ENCODE measurements at regions not wholly inside any gene's neighbourhood (a gene's known extent, or its start where the extent isn't known, plus 50 kb on each side); places are given as distances from the start of the nearest gene placed in this dataset.

DNA sequence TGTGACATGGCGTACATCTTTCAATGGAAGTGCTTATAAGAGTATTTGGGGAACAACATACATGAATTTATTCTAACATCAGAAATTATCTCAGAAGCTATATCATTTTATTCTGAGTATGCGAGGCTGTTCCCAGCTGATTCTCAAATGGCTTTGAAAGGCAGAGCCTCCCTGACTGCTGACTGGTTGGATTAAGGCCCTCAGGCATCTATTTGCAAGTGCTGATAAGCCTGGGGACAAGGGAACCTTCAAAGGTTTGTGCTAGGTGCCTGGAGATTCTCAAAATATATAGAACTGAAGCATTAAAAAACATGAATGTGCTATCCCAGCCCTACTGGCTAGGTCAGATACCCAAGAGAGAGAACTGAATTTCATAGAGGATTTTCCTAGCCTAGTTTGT is 235.1 kb downstream of the LURAP1L start:
- TF ChIP-seq EZH2 (IDR thresholded peaks at IDR 0.05; ENCODE audit: low read depth, unreplicated experiment) (no peak), EZH2phosphoT487 (IDR thresholded peaks at IDR 0.05; ENCODE audit: unreplicated experiment) (no peak), JUNB (IDR thresholded peaks at IDR 0.05; ENCODE audit: unreplicated experiment) (no peak), POLR2AphosphoS5 (IDR thresholded peaks at IDR 0.05; ENCODE audit: low read depth) (no peak), CREB1 (CRISPR knock-in tag; IDR thresholded peaks at IDR 0.05; ENCODE audit: low read depth) (no peak), ZNF114 (CRISPR knock-in tag; IDR thresholded peaks at IDR 0.05) (no peak), STAT1 (IDR thresholded peaks at IDR 0.05; ENCODE audit: unreplicated experiment) (no peak), ZNF331 (CRISPR knock-in tag; IDR thresholded peaks at IDR 0.05; ENCODE audit: low read depth) (no peak), NANOG (IDR thresholded peaks at IDR 0.05; ENCODE audit: borderline replicate concordance) (no peak)
- TF ChIP-seq, protein P1, sequence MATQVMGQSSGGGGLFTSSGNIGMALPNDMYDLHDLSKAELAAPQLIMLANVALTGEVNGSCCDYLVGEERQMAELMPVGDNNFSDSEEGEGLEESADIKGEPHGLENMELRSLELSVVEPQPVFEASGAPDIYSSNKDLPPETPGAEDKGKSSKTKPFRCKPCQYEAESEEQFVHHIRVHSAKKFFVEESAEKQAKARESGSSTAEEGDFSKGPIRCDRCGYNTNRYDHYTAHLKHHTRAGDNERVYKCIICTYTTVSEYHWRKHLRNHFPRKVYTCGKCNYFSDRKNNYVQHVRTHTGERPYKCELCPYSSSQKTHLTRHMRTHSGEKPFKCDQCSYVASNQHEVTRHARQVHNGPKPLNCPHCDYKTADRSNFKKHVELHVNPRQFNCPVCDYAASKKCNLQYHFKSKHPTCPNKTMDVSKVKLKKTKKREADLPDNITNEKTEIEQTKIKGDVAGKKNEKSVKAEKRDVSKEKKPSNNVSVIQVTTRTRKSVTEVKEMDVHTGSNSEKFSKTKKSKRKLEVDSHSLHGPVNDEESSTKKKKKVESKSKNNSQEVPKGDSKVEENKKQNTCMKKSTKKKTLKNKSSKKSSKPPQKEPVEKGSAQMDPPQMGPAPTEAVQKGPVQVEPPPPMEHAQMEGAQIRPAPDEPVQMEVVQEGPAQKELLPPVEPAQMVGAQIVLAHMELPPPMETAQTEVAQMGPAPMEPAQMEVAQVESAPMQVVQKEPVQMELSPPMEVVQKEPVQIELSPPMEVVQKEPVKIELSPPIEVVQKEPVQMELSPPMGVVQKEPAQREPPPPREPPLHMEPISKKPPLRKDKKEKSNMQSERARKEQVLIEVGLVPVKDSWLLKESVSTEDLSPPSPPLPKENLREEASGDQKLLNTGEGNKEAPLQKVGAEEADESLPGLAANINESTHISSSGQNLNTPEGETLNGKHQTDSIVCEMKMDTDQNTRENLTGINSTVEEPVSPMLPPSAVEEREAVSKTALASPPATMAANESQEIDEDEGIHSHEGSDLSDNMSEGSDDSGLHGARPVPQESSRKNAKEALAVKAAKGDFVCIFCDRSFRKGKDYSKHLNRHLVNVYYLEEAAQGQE (IDR thresholded peaks at IDR 0.05; ENCODE audit: unreplicated experiment), result no peak
- TF ChIP-seq, protein P2, sequence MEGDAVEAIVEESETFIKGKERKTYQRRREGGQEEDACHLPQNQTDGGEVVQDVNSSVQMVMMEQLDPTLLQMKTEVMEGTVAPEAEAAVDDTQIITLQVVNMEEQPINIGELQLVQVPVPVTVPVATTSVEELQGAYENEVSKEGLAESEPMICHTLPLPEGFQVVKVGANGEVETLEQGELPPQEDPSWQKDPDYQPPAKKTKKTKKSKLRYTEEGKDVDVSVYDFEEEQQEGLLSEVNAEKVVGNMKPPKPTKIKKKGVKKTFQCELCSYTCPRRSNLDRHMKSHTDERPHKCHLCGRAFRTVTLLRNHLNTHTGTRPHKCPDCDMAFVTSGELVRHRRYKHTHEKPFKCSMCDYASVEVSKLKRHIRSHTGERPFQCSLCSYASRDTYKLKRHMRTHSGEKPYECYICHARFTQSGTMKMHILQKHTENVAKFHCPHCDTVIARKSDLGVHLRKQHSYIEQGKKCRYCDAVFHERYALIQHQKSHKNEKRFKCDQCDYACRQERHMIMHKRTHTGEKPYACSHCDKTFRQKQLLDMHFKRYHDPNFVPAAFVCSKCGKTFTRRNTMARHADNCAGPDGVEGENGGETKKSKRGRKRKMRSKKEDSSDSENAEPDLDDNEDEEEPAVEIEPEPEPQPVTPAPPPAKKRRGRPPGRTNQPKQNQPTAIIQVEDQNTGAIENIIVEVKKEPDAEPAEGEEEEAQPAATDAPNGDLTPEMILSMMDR (conservative IDR thresholded peaks at IDR 0.05; ENCODE audit: low read depth in 2 of 2), result no peak
- TF ChIP-seq, protein P3, sequence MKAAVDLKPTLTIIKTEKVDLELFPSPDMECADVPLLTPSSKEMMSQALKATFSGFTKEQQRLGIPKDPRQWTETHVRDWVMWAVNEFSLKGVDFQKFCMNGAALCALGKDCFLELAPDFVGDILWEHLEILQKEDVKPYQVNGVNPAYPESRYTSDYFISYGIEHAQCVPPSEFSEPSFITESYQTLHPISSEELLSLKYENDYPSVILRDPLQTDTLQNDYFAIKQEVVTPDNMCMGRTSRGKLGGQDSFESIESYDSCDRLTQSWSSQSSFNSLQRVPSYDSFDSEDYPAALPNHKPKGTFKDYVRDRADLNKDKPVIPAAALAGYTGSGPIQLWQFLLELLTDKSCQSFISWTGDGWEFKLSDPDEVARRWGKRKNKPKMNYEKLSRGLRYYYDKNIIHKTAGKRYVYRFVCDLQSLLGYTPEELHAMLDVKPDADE (IDR thresholded peaks at IDR 0.05), result no peak
- TF ChIP-seq, protein P4, sequence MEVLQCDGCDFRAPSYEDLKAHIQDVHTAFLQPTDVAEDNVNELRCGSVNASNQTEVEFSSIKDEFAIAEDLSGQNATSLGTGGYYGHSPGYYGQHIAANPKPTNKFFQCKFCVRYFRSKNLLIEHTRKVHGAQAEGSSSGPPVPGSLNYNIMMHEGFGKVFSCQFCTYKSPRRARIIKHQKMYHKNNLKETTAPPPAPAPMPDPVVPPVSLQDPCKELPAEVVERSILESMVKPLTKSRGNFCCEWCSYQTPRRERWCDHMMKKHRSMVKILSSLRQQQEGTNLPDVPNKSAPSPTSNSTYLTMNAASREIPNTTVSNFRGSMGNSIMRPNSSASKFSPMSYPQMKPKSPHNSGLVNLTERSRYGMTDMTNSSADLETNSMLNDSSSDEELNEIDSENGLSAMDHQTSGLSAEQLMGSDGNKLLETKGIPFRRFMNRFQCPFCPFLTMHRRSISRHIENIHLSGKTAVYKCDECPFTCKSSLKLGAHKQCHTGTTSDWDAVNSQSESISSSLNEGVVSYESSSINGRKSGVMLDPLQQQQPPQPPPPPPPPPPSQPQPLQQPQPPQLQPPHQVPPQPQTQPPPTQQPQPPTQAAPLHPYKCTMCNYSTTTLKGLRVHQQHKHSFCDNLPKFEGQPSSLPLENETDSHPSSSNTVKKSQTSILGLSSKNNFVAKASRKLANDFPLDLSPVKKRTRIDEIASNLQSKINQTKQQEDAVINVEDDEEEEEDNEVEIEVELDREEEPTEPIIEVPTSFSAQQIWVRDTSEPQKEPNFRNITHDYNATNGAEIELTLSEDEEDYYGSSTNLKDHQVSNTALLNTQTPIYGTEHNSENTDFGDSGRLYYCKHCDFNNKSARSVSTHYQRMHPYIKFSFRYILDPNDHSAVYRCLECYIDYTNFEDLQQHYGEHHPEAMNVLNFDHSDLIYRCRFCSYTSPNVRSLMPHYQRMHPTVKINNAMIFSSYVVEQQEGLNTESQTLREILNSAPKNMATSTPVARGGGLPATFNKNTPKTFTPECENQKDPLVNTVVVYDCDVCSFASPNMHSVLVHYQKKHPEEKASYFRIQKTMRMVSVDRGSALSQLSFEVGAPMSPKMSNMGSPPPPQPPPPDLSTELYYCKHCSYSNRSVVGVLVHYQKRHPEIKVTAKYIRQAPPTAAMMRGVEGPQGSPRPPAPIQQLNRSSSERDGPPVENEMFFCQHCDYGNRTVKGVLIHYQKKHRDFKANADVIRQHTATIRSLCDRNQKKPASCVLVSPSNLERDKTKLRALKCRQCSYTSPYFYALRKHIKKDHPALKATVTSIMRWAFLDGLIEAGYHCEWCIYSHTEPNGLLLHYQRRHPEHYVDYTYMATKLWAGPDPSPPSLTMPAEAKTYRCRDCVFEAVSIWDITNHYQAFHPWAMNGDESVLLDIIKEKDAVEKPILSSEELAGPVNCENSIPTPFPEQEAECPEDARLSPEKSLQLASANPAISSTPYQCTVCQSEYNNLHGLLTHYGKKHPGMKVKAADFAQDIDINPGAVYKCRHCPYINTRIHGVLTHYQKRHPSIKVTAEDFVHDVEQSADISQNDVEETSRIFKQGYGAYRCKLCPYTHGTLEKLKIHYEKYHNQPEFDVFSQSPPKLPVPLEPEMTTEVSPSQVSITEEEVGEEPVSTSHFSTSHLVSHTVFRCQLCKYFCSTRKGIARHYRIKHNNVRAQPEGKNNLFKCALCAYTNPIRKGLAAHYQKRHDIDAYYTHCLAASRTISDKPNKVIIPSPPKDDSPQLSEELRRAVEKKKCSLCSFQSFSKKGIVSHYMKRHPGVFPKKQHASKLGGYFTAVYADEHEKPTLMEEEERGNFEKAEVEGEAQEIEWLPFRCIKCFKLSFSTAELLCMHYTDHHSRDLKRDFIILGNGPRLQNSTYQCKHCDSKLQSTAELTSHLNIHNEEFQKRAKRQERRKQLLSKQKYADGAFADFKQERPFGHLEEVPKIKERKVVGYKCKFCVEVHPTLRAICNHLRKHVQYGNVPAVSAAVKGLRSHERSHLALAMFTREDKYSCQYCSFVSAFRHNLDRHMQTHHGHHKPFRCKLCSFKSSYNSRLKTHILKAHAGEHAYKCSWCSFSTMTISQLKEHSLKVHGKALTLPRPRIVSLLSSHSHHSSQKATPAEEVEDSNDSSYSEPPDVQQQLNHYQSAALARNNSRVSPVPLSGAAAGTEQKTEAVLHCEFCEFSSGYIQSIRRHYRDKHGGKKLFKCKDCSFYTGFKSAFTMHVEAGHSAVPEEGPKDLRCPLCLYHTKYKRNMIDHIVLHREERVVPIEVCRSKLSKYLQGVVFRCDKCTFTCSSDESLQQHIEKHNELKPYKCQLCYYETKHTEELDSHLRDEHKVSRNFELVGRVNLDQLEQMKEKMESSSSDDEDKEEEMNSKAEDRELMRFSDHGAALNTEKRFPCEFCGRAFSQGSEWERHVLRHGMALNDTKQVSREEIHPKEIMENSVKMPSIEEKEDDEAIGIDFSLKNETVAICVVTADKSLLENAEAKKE (CRISPR knock-in tag; IDR thresholded peaks at IDR 0.05), result no peak

All from GM23338 (cell line).